GM12892 (cell line): ENCODE measurements at regions not wholly inside any gene's neighbourhood (a gene's known extent, or its start where the extent isn't known, plus 50 kb on each side); places are given as distances from the start of the nearest gene placed in this dataset.

ENCODE experiments used
- DNase-seq: peaks from one replicate; pipeline ENCODE4 v3.0.0; 2011; ENCODE audit not compliant: insufficient read length
- FAIRE-seq: peaks from 2 replicates; lab custom pipeline; 2011; peaks lifted over from hg19 to GRCh38; lab: Jason Lieb, UNC
- POLR2A ChIP-seq: IDR thresholded peaks from 2 replicates; pipeline ENCODE4 v1.6.1; 2011; ENCODE audit warnings: low read depth, low read length, control low read depth
- POLR2AphosphoS5 ChIP-seq: IDR thresholded peaks from 2 replicates; pipeline ENCODE4 v1.6.1; 2011; ENCODE audit warnings: low read depth, low read length, control low read depth
- TAF1 ChIP-seq: IDR thresholded peaks from 2 replicates; pipeline ENCODE4 v1.6.1; 2011; ENCODE audit warnings: low read depth, mild to moderate bottlenecking, control low read depth, low read length, borderline replicate concordance

DNA sequence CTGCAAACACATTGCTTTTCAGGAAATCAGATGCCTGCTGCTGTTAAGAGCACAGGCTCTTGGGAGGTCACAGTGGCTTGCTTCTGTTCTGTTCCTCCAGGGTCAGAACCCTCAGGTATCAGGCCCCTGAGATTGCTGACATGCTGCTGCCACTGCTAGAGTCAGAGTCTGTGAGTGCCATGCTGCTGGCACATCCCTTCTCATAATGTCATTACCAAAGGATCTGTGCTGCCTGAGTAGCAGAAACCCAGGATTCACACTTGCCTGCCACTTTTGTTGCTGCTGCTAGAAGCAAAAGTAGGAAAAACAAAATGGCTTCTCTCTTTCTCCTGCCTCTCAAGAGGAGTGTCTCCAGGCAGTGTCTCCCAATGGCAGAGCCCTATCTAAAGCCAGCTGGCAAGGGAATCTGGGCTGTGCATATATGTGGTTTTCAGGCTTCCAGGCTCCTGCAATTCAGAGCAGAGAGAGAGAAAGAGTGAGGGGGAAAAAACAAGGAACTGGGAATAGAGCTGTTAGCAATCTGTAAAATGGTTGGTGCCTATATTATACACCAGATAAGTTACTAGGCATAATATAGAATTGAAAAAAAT, 180.3 kb downstream of the MYCN start:
- TF ChIP-seq POLR2A, result no peak
- DNase-seq (no peak), FAIRE-seq (no peak)

DNA sequence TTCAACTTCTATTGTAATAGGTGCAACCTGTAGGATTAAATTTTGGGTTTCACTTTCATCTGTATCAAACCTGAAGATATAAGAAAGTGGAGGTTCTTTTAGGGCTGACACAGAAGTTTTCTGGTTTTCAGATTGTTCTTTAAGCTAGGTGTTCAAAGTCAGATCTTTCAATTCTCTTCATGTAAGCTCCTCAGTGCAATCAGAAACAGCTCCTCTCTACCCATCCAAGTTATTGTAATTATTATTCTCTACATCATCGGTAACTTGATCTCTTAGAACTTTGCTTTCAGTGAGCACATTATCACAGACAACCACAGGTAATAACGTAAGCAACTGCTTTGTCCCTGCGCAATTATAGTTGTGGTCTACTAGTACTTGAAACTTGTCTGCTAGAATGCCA, 179.4 kb downstream of the MYCN start:
- DNase-seq (no peak), FAIRE-seq (no peak)
- TF ChIP-seq POLR2AphosphoS5 (no peak), POLR2A (no peak), TAF1 (no peak)

- TF ChIP-seq POLR2A (no peak), POLR2AphosphoS5 (no peak), TAF1 (no peak)
- FAIRE-seq, result no peak
- DNase-seq, result no peak
These were observed 178.6 kb downstream of the MYCN start for GRCh38 chr2:16118611-16119590.

- DNase-seq (no peak), FAIRE-seq (no peak)
- TF ChIP-seq POLR2AphosphoS5, result no peak
- TF ChIP-seq POLR2A, result no peak
- no peak for TF ChIP-seq TAF1
These were observed 177.7 kb downstream of the MYCN start for GRCh38 chr2:16117791-16118610.

- no peak for FAIRE-seq
- TF ChIP-seq POLR2A (no peak), POLR2AphosphoS5 (no peak), TAF1 (no peak)
- DNase-seq, result no peak
These were observed 176.8 kb downstream of the MYCN start for GRCh38 chr2:16117021-16117700.

DNA sequence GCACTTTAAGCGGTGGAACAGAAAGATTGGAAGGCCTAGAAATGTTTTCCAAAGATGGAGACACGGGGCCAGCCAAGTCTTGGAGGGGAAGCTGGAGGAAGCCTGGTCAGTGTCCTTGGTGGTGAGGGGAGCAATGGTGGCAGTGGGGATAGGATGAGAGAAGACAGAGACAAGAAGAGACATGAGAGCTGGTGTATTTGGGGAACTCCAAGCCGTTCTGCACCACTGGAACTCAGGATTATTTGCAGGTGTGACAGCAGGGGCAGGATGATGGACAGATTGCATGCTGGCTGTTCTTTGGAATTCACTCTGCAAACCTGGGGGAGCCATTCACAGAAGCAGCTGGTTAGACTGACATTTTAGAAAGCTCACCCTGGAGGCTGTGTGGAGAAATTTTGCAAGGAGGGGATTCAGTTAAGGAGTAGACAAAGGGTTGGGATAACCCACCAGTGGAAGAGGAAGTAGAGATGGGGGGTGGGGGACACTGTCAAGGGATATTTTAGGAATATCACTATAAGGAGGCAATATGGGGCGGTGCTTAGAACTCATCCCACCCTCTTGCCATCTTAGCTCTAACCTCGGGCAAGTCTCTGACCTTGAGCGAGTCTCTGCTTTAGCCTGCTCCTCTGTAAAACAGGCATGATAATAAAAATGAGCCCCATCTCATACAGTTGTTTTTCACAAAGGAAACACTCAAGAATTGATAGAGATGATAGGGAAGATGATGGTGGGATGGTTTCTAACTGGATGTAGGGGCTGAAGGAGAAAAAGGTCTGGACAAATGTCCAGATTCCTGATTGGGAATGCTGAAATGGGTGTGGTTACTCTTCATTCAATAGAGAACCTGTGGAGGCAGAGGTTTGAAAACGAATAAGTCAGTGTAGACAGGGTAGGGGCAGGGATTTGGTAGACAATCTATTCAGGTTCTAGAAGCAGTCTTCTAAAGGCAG, 175.8 kb downstream of the MYCN start:
- FAIRE-seq (no peak), DNase-seq (no peak)
- no peak for TF ChIP-seq POLR2A
- no peak for TF ChIP-seq TAF1
- TF ChIP-seq POLR2AphosphoS5, result no peak

GRCh38 chr2:16115291-16115690, 174.9 kb downstream of the MYCN start:
- FAIRE-seq, result no peak
- no peak for DNase-seq
- TF ChIP-seq POLR2AphosphoS5, result no peak
- no peak for TF ChIP-seq POLR2A
- TF ChIP-seq TAF1, result no peak

- no peak for TF ChIP-seq POLR2AphosphoS5
- FAIRE-seq, result no peak
- no peak for DNase-seq
These were observed 174.5 kb downstream of the MYCN start for GRCh38 chr2:16114836-16115235.

DNA sequence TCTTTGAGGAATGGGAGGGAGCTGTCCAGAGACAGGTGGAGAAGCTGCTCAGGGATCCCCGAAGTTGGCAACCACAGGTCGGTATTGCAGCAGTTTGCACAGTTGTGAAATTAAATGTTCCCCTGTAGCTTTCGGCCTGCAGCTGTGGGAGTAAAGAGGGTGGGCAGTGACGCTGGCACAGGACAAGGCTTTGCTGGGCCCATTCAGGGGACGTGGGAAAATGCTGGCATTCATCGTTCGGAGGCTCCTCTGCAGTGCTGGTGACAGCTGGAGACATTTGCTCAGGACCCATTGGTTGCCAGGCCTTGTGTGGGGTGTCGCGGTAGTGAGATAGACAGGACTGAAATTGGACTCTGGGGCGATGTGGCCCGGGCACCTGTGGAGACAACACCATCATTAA, 173.7 kb downstream of the MYCN start:
- FAIRE-seq (no peak), DNase-seq (no peak)
- TF ChIP-seq TAF1 (no peak), POLR2A (no peak), POLR2AphosphoS5 (no peak)

DNA sequence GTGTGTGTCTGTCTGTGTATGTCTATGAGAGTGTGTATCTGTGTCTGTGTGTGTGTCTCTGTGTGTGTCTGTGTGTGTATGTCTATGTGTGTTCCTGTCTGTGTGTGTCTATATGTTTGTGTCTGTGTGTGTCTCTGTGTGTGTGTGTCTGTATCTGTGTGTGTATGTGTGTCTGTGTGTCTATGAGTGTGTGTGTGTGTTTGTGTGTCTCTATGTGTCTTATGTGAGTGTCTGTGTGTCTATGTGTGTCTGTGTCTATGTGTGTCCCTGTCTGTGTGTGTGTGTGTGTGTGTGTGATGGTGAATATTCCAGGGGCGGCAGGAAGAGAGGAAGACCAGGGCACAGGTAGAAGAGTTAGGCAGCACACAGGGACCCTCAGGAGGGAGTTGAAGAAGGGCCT, 173.2 kb downstream of the MYCN start:
- FAIRE-seq, result no peak
- TF ChIP-seq POLR2A, result no peak
- no peak for TF ChIP-seq TAF1
- no peak for TF ChIP-seq POLR2AphosphoS5
- DNase-seq, result no peak
